Mesodermal cell (in vitro differentiated cells): ENCODE measurements at regions not wholly inside any gene's neighbourhood (a gene's known extent, or its start where the extent isn't known, plus 50 kb on each side); places are given as distances from the start of the nearest gene placed in this dataset.
A peak's percentile ranks its signal among the peaks of the same experiment; 100 is the strongest.

Experiments
- H3K27ac ChIP-seq: 2 replicates; pipeline ENCODE4 v1.7.0; 2013; ENCODE audit warnings: mild to moderate bottlenecking, low read depth, low read length, moderate library complexity; ENCODE audit not compliant: severe bottlenecking
- H3K36me3 ChIP-seq: 2 replicates; pipeline ENCODE4 v1.7.1; 2013; ENCODE audit warnings: mild to moderate bottlenecking, low read length, moderate library complexity; ENCODE audit not compliant: control insufficient read depth, insufficient read depth
- H3K4me1 ChIP-seq: one replicate; pipeline ENCODE4 v1.7.1; 2013; ENCODE audit warnings: mild to moderate bottlenecking, low read length; ENCODE audit not compliant: insufficient read depth, control insufficient read depth, poor library complexity, severe bottlenecking
- H3K4me3 ChIP-seq: 2 replicates; pipeline ENCODE4 v1.7.0; 2013; ENCODE audit warnings: low read length, control low read depth, mild to moderate bottlenecking; ENCODE audit not compliant: insufficient read depth, poor library complexity, severe bottlenecking; ENCODE audit errors: extremely low read depth
- H3K9me3 ChIP-seq: 2 replicates; pipeline ENCODE4 v1.7.1; 2013; ENCODE audit warnings: mild to moderate bottlenecking, low read length, moderate library complexity; ENCODE audit not compliant: control insufficient read depth
- WGBS, 2 experiments: methylation state at CpG; one replicate each; pipeline ENCODE4 v1.1.5; 2013; ENCODE audit warnings: missing lambda C conversion rate in 2 of 2; ENCODE audit not compliant: insufficient coverage in 2 of 2; 5-methylcytosine and 5-hydroxymethylcytosine counted together

DNA sequence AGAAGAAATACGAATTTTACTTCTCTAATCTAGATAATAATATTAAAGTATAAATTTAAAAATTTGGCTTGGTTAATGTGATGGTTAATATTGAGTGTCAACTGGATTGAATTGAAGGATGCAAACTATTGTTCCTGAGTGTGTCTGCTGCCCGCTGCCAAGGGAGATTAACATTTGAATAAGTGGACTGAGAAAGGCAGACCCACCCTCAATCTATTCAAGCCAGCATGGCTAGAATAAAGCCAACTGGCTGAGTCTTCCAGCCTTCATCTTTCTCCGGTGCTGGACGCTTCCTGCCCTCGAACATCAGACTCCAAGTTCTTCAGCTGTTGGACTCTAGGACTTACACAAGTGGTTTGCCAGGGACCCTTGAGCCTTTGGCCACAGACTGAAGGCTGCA lies 152.7 kb downstream of the TBXT start:
- H3K36me3 ChIP-seq: no peaks in the 10 kb centered on the region
- no peak overlapping the region for H3K4me3 ChIP-seq
- H3K9me3 ChIP-seq: no peaks in the 10 kb centered on the region
- no peaks in the 10 kb centered on the region for H3K4me1 ChIP-seq
- H3K27ac ChIP-seq: no peak overlapping the region
- WGBS, 2 experiments: 47 to 55% methylated on average over 4 of the region's 5 CpGs

DNA sequence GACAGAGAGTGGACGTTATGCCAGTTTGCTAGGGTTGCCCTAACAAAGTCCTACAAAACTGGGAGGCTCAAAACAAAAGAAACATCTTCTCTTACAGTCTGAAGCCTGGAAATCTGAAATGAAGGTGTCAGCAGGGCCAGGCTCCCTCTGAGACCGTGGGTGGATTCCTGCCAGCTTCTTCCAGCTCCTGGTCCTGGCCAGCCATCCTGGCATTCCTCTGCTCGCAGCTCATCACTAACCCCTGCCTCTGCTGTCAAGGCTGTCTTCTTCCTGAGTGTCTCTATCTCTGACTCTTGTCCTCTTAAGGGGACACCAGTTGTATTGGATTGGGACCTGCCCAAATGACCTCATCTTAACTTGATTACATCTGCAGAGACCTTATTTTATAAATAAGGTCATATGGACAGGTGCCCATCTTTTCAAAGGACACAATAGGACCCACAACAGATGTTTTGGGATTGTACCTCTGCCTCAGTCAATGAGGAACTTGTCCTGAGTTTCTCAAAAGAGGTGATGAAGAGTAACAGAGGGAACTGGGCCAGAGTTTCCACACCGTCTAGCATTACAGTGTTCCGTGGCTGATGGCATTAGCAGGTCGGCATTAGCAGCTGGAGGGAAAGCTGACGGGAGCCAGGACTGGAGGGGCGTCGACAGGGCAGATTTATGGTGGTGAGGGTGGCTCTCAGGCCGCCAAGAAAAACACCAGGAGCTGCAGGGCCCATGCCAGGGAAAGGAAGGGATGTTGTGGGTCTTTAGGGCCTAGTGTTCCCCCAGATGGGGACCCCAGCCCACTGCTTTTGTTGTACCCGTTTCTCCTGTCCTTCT lies 157.3 kb downstream of the TBXT start:
- no peak overlapping the region for H3K4me3 ChIP-seq
- H3K4me1 ChIP-seq: peaks cover 11% of the 10 kb centered on the region
- H3K36me3 ChIP-seq: no peaks in the 10 kb centered on the region
- no peaks in the 10 kb centered on the region for H3K9me3 ChIP-seq
- no peak overlapping the region for H3K27ac ChIP-seq
- 72 to 86% methylated on average over 10 of the region's 11 CpGs for WGBS, 2 experiments

DNA sequence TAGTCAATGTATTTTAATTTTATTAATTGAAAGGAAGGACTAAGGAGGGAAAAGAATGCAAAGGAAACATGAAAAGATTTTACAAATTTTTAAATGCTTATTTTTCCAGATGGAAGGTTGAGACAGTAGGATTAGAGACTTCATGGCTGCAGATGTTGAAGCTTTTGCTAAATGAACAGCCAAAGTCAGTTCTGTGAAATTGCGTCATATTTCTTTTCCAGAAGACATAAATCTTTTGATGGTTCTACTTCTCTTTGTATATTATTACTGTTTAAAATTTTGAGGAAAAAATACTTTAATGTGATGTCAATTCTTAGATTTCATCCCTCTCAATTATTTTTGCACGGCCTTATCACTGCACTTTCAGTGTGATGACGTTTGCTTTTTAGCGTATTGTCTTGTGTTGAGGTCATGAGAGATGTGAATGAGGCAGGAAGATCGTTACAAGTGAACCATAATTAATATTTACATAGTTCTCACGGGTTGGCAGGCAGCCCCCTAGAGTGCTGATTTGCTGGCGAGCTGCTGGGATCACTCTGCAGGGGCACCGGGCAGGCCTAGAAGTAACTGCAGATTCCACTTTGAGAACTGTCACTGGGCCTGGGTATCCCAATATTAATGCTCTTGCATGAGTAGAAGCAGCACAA lies 158.1 kb downstream of the TBXT start:
- H3K4me3 ChIP-seq: peak overlapping the region; percentile 36
- WGBS, 2 experiments: 60% methylated on average over 3 of the region's 8 CpGs; no CpG with 5 or more reads in 1 of the 2 experiments
- no peak overlapping the region for H3K27ac ChIP-seq
- no peaks in the 10 kb centered on the region for H3K36me3 ChIP-seq
- peaks cover 11% of the 10 kb centered on the region for H3K4me1 ChIP-seq
- no peaks in the 10 kb centered on the region for H3K9me3 ChIP-seq

DNA sequence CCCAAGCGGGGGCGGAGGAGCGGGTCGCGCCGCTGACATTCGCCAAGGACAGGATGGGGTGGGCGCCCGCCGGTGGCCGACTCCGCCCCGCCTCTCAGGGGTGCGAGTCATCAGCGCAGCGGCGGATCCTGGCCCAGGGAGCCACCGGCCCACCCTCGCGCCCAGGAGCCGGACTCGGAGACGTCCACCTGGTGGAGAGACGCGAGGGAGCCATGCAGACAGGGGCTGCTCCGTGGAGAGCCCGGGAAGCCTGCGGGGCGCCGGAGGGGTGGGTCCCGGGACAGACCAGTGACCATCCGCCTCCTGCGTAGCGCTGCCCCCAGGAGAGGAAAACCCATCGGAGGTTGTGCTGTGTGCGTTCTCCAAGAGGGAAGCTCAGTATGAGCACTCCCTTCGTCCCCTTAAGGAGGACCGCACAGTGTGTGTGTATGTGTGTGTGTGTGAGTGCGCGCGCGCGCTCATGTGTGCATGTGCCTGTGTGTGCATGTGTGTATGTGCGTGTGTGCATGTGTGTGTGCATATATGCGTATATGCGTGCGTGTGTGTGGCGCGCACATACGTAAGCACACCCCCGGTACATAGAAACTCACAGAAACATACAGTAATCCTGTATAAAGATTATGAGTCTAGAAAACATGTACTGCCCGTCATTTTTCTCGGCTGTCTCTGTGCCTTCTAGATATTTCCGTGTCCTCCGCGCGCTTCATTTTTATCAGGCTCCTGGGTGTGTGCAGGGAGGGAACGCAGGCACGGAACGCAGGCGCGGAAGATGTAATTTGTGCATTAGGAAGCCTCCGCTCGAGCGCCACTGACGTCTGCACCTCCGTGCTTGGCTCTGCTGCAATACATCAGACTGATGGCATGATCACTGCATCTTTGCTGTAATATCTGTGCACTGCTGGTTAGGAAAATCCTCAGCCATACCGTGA lies 158.9 kb downstream of the TBXT start:
- peaks cover 11% of the 10 kb centered on the region for H3K4me1 ChIP-seq
- H3K27ac ChIP-seq: no peak overlapping the region
- WGBS, 2 experiments: 5 to 10% methylated on average over 24 to 53 of the region's 68 CpGs
- H3K9me3 ChIP-seq: no peaks in the 10 kb centered on the region
- no peaks in the 10 kb centered on the region for H3K36me3 ChIP-seq
- H3K4me3 ChIP-seq: peak overlapping the region; percentile 36

DNA sequence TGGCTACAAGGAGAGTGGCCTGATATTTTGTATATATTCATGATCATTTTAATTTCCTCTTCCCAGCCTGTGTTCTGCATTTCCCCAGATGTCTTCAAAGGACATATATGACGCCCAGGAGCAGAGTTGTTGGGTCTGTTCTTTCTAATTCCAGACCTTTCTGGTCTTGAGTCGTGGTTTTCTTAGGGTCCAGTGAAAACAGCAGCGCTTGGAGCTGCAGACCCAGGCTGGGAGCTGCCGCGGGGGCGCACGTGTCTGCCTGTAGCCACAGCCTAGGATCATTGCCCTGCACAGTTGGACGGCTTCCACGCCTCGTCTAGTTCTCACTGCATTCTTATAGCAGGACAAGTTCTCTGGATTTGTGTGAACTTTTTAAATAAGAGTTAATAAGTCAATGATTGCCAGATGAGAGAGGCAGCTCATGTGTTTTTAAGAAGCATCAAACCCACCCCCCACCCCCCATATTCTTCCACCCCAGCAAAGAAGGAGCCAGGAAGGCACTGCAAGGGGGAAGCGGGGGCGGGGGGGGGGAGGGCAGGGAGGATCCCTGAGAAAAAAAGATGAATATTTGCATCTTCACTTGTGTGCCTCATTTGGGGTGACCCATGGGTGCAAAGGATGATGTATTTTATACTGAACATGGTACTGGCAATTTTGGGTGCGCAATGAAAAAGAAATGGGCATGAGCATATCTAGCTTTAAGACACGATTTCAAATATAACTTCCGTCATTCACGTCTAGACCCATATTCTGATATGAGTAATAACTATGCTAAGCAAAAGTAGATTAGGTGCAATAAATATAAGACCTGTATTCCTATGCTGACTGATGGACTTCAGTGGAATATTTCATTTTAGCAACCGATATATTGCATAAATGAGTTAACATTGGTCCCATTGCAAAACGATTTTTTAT lies 160.0 kb downstream of the TBXT start:
- no peak overlapping the region for H3K4me3 ChIP-seq
- peaks cover 11% of the 10 kb centered on the region for H3K4me1 ChIP-seq
- 4 to 10% methylated on average over 6 to 9 of the region's 18 CpGs for WGBS, 2 experiments
- H3K9me3 ChIP-seq: no peaks in the 10 kb centered on the region
- H3K36me3 ChIP-seq: no peaks in the 10 kb centered on the region
- no peak overlapping the region for H3K27ac ChIP-seq

DNA sequence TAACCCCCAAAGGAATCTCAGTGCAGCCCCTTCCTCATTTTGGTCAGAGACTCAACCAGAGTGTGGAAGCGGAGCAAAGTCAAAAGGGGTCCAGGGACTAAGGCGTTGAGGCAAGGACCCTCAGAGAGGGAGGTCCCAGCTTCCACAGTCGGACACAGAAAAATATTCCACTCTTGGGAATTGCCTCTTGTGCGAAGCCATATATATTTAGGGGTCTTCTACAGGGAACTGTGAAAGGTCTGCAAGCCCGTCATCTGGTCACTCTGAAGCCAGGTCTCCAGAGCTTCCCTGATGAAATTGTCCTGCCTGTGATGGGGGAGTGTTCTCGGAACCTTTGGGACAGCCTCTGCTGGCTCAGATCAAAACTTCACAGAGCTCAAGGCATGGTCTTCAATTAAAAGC lies 160.8 kb downstream of the TBXT start:
- no peaks in the 10 kb centered on the region for H3K9me3 ChIP-seq

DNA sequence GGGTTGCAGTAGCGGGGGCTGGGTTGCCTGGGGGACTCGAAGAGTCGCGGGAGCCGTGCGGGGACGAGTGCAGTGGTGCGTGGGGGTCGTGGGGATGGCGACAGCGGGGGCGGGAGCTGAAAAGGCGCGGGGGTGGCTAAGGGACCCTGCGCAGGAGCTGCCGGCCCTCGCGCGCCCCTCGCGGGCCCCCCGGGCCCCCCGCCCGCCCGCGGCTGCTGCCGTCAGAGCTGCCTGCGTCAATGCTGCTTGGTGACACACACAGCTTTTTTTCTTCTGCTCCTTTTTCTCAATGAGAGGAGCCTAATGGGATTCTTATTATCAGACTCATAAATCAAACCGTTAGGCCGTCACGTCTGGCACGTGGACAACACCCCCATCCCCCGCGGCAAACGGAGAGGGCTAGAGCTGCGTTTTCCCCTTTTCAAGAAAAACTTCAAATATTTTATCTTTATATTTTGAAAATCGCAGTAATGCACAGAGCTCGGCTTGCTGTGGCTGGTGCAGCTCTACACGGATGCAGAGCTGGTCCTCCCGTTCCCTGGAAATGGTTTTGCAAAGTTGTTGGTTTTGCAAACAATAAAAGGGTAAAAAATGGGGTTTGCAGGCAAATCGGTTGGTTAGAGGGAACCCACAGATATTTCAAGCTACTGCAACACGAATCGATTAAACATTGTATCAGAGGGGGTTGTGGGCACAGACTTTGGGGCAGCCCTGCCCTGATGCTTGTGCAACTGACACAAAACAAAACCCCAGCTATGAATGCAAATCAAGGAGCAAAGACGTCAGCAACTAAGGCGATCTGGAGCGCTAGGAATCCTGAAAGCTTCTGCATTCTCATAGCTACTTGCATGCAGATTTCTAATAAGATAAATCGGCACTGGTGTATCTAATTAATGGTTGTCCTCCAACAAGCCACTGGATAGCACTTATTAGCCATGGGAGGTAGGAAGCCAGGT lies 161.4 kb downstream of the TBXT start:
- H3K9me3 ChIP-seq: no peaks in the 10 kb centered on the region
- peaks cover 11% of the 10 kb centered on the region for H3K4me1 ChIP-seq
- H3K27ac ChIP-seq: peak overlapping the region; percentile 82
- H3K4me3 ChIP-seq: peak overlapping the region; percentile 6
- H3K36me3 ChIP-seq: no peaks in the 10 kb centered on the region
- WGBS, 2 experiments: 2 to 3% methylated on average over 21 to 26 of the region's 47 CpGs

More for the DNA sequence above, 160.8 kb downstream of the TBXT start:
- no peak overlapping the region for H3K27ac ChIP-seq
- no peaks in the 10 kb centered on the region for H3K36me3 ChIP-seq
- H3K4me3 ChIP-seq: peak overlapping the region; percentile 6
- H3K4me1 ChIP-seq: peaks cover 11% of the 10 kb centered on the region
- 33% methylated on average over 6 of the region's 6 CpGs for WGBS, 2 experiments

DNA sequence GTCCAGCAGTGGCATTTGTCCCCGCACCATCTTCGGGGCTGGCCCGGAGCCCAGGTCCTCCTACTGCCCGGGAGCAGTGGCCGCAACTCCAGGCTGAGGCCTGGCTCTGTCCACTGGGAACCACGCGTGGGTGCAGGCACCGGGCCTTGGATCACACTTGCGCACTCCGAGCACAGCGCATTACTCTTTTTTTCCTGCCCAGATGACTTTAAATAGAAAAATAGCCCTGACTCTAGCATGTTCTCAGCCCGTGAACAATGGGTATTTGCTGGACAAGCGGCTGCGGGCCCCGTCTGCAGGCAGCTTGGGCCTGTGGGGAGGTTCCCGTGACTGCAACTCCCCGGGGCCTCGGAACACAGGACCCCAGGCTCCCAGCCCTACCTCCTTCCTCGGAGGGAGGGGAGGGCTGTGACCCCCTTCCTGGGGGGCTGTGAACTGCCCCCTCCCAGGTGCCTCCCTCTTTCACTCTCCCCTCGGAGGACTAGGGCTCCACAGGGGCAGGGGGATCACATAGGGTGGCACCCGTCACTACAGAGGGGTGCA lies 162.2 kb downstream of the TBXT start:
- Histone ChIP-seq H3K36me3 (no peaks in the 10 kb centered on the region), H3K4me1 (peaks cover 11% of the 10 kb centered on the region), H3K4me3 (peak overlapping the region; percentile 6), H3K27ac (peak overlapping the region; percentile 82), H3K9me3 (no peaks in the 10 kb centered on the region)
- 71 to 80% methylated on average over 13 to 16 of the region's 21 CpGs for WGBS, 2 experiments

DNA sequence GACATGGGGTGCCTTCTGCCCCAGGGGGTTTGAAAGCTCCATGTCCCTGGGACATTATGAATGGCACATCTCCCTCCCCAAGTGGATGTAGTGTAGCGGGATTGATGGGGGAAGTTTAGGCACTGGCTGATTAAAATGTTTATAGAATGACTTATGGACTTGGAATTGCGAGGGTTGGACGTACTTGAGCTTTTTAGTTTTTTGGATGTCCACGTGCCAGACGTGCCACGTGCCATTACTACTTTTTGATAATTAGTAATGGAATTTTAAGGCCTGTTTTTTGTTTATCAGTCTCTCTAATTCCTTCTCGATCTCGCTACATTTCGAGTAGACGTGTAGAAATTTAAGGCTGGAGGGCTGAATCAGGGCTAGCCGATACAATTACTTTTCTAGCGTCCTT lies 162.8 kb downstream of the TBXT start:
- H3K4me1 ChIP-seq: peaks cover 11% of the 10 kb centered on the region
- no peaks in the 10 kb centered on the region for H3K36me3 ChIP-seq
- no peaks in the 10 kb centered on the region for H3K9me3 ChIP-seq
- no peak overlapping the region for H3K4me3 ChIP-seq
- H3K27ac ChIP-seq: no peak overlapping the region
- 93 to 95% methylated on average over 9 to 12 of the region's 12 CpGs for WGBS, 2 experiments
